Naive thymus-derived CD8-positive, alpha-beta T cell (primary cell): ENCODE measurements at regions not wholly inside any gene's neighbourhood (a gene's known extent, or its start where the extent isn't known, plus 50 kb on each side); places are given as distances from the start of the nearest gene placed in this dataset.

Experiments used
- ATAC-seq, 2 donors: fragments of 150-1000 bp; cut with Tn5 transposase in 1 of 2; sonication (Bioruptor Pico), chemical (Tn5 transposase) in 1 of 2; 1 replicate in 1 of 2; 2 replicates in 1 of 2; pipeline ENCODE4 v1.10.0; 2021; ENCODE audit warnings: mild to moderate bottlenecking in 2 of 2, moderate library complexity in 2 of 2
- POLR2A ChIA-PET: fragments of 350-600 bp; sonication (Branson Sonifier 250); formaldehyde crosslinking; loops from one replicate; lab custom pipeline; 2021; ENCODE audit warnings: antibody characterized with exemption; lab: Charles Lee
- DNase-seq, 10 donors: peaks; one replicate each; pipeline versions ENCODE4 v3.0.0 to v3.0.0-alpha.2; 2020 to 2022
- H3K27ac Mint-ChIP-seq, 10 donors: one replicate each; pipeline ENCODE4 v1.8.0; 2020 to 2022; ENCODE audit warnings: mild to moderate bottlenecking in 10 of 10, mixed read lengths in 10 of 10, moderate library complexity in 4 of 10, inconsistent platforms in 1 of 10
- H3K27me3 Mint-ChIP-seq, 5 donors: one replicate each; pipeline ENCODE4 v1.8.0; 2021 to 2022; ENCODE audit warnings: mixed read lengths in 5 of 5
- H3K36me3 Mint-ChIP-seq, 3 donors: one replicate each; pipeline ENCODE4 v1.8.0; 2020 to 2022; ENCODE audit warnings: mixed read lengths in 3 of 3, mild to moderate bottlenecking in 2 of 3, inconsistent platforms in 1 of 3
- H3K4me1 Mint-ChIP-seq, 4 donors: one replicate each; pipeline ENCODE4 v1.8.0; 2021 to 2022; ENCODE audit warnings: mixed read lengths in 4 of 4
- H3K4me3 Mint-ChIP-seq, 10 donors: one replicate each; pipeline ENCODE4 v1.8.0; 2020 to 2022; ENCODE audit warnings: mild to moderate bottlenecking in 10 of 10, mixed read lengths in 10 of 10, moderate library complexity in 6 of 10, inconsistent platforms in 1 of 10
- H3K9me3 Mint-ChIP-seq, 9 donors: one replicate each; pipeline ENCODE4 v1.8.0; 2020 to 2022; ENCODE audit warnings: mixed read lengths in 9 of 9, mild to moderate bottlenecking in 3 of 9, inconsistent platforms in 1 of 9, moderate library complexity in 1 of 9

DNA sequence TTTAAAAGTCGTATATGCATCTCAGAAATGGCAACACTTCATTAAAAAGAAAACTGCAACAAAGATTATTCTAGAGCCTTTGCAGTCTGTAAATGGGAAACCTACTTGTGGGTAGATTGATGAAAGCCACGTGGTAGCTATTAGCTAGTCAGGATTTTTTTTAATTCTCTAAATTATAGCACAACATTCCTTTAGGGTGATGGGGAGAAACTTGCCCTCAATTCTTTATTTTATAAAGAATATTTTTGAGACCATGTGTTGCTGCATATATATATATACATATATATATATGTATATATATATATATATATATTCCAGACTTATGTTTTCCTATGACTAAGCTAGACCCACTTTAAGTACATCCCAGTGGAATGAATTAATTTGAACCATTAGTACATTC is 118.0 kb downstream of the PPP1R3A start:
- no peak overlapping the region for H3K4me3 Mint-ChIP-seq

DNA sequence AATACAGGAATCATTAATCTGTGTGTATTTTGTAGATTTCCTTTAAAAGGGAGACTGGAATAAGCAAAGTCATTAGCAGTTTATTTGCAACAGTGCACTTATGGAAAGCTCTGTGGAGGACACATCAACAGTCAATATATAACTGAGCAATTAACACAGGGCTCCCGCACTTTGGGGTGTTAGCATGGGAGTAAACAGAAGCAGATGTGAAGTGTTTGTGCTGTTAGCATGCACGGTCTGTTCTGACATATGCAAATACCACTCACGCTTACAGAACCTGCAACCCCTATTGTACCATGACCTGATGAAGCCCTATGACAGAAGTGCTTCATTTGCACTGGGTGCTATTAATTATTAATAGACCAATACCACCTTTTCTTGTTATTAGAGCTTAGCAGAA is 118.9 kb downstream of the PPP1R3A start:
- peaks cover 0 to 2% (median 0%) of the 10 kb centered on the region in 5 donors for H3K27me3 Mint-ChIP-seq
- no peaks in the 10 kb centered on the region for H3K36me3 Mint-ChIP-seq
- peaks cover 0 to 8% (median 2%) of the 10 kb centered on the region in 9 donors for H3K9me3 Mint-ChIP-seq
- no peak overlapping the region for H3K4me3 Mint-ChIP-seq
- ATAC-seq (no peak), DNase-seq (no peak)
- POLR2A ChIA-PET = no interaction called here
- H3K27ac Mint-ChIP-seq = no peak overlapping the region
- H3K4me1 Mint-ChIP-seq = no peaks in the 10 kb centered on the region

More for the DNA sequence above, 118.0 kb downstream of the PPP1R3A start:
- ATAC-seq (no peak), DNase-seq (no peak)
- H3K36me3 Mint-ChIP-seq = no peaks in the 10 kb centered on the region
- POLR2A ChIA-PET = no interaction called here
- peaks cover 0 to 2% (median 0%) of the 10 kb centered on the region in 5 donors for H3K27me3 Mint-ChIP-seq
- H3K27ac Mint-ChIP-seq = no peak overlapping the region
- peaks cover 0 to 3% (median 0%) of the 10 kb centered on the region in 9 donors for H3K9me3 Mint-ChIP-seq
- no peaks in the 10 kb centered on the region for H3K4me1 Mint-ChIP-seq

DNA sequence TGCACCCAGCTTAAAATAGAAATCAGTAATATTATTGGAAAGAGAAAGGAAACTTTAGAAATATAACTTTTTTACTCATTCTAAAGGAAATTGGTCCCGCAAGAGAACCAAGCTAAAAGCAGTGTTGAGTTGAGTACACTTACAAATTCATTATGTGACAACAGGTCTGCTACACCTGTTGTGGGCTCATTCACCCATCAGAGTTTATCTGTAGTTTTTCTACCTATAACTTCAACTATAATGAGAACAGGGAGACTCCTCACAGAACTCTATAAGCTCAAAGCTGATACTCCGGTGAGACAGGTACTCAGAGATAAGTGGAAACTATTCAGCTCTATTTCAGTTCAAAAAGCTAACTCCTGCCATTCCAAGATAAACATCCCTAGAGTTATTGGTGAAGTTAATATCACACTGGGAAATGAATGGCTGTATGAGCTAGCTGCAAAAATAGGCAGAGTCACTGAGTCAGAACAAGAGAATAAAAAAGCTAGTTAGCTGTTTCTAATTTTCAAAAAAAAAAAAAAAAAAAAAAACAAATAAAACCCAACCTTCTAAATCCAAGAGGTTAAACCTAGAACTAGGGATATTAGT is 121.3 kb downstream of the PPP1R3A start:
- Mint-ChIP-seq H3K4me3 (no peak overlapping the region), H3K9me3 (peaks cover 0 to 23% (median 6%) of the 10 kb centered on the region in 9 donors), H3K4me1 (no peaks in the 10 kb centered on the region), H3K36me3 (no peaks in the 10 kb centered on the region), H3K27me3 (no peaks in the 10 kb centered on the region), H3K27ac (no peak overlapping the region)
- no peak for DNase-seq
- no peak for ATAC-seq
- POLR2A ChIA-PET = no interaction called here

DNA sequence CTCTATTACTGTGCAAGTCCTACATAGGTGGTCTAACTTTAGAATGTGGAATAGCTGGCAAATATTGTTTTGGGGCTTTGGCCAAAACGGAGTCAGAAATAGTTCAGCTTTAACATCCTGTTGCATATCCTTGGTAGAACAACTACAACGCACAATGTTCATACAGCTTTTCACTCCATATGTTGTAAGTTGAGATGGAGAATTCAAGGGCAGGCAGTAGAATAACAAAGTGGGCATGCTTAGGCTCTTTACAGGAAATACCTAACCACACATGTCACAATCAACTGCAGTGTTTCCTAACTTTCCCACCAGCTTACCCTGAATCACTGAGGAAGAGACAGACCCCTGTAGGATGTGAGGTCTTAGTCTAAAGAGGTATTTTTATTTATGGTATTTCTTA is 122.3 kb downstream of the PPP1R3A start:
- peaks cover 0 to 31% (median 6%) of the 10 kb centered on the region in 9 donors for H3K9me3 Mint-ChIP-seq

DNA sequence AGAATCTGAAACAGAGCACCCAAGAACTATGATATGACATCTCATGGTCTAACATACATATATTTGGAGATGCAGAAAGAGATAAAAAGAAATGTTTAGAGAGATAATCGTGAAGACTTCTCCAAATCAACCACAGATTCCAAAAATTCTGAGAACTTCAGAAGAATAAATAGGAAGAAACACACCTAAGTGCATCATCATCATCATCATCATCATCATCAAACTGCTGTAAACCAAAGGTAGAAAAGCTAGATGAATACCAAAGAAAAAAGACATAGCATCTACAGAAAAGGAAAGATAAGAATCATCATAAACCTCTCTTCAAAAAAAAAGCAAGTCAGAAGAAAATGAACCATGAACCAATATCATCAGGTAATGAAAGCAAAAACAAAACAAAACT is 124.2 kb downstream of the PPP1R3A start:
- Mint-ChIP-seq H3K9me3 (peaks cover 0 to 37% (median 6%) of the 10 kb centered on the region in 9 donors), H3K27me3 (peaks cover 0 to 5% (median 0%) of the 10 kb centered on the region in 5 donors), H3K4me1 (no peaks in the 10 kb centered on the region), H3K27ac (no peak overlapping the region), H3K36me3 (no peaks in the 10 kb centered on the region), H3K4me3 (no peak overlapping the region)
- ATAC-seq = no peak
- POLR2A ChIA-PET = no interaction called here
- no peak for DNase-seq

More for the DNA sequence above, 122.3 kb downstream of the PPP1R3A start:
- no peak overlapping the region for H3K4me3 Mint-ChIP-seq
- DNase-seq (no peak), ATAC-seq (no peak)
- H3K27ac Mint-ChIP-seq = no peak overlapping the region
- no peaks in the 10 kb centered on the region for H3K4me1 Mint-ChIP-seq
- H3K36me3 Mint-ChIP-seq = no peaks in the 10 kb centered on the region
- H3K27me3 Mint-ChIP-seq = peaks cover 0 to 2% (median 0%) of the 10 kb centered on the region in 5 donors
- POLR2A ChIA-PET = no interaction called here

DNA sequence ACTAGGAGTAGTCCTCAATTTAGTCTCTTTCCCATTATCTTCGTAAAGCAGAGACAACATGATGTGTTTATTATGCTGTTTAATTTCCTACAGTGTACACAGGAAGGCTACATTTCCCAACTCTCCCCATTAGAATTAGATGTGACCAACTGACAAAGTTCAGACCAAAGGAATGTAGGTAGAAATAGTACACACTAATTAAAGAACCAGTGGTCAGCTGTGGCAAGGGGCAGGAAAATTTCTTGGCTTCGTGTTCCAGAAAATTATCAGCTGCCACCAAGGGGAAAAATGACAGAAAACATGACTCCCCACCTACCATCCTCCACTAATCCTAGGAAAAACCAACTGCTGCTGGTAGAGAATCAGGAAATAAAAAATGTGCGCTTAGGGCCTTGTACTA is 125.6 kb downstream of the PPP1R3A start:
- Mint-ChIP-seq H3K27ac (no peak overlapping the region), H3K9me3 (peaks cover 0 to 37% (median 6%) of the 10 kb centered on the region in 9 donors), H3K36me3 (no peaks in the 10 kb centered on the region), H3K4me1 (no peaks in the 10 kb centered on the region), H3K27me3 (peaks cover 0 to 5% (median 0%) of the 10 kb centered on the region in 5 donors), H3K4me3 (no peak overlapping the region)
- DNase-seq = no peak
- POLR2A ChIA-PET = no interaction called here
- ATAC-seq = no peak

DNA sequence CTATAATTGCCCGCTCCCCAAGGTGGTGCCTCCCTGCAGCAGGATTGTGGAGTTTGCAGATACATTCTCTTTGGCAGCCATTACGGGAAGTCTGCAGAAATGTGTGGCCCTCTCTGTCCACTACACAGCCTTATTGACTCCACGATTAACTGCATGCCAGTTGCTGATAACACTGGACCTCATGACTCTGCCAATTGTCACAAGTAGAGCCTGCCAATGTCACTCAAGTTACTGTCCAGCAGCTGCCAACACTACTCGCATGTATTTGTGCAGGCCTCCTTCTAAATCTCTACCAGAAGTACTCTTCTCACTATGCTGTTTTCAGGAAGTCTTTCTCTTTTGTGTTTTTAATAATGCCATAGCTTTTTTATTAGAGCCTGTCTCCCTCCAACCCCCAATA is 128.8 kb downstream of the PPP1R3A start:
- Mint-ChIP-seq H3K36me3 (no peaks in the 10 kb centered on the region), H3K9me3 (peaks cover 0 to 35% (median 6%) of the 10 kb centered on the region in 9 donors), H3K4me3 (no peak overlapping the region), H3K4me1 (no peaks in the 10 kb centered on the region), H3K27me3 (peaks cover 0 to 5% (median 0%) of the 10 kb centered on the region in 5 donors), H3K27ac (no peak overlapping the region)
- ATAC-seq (no peak), DNase-seq (no peak)
- POLR2A ChIA-PET = no interaction called here

DNA sequence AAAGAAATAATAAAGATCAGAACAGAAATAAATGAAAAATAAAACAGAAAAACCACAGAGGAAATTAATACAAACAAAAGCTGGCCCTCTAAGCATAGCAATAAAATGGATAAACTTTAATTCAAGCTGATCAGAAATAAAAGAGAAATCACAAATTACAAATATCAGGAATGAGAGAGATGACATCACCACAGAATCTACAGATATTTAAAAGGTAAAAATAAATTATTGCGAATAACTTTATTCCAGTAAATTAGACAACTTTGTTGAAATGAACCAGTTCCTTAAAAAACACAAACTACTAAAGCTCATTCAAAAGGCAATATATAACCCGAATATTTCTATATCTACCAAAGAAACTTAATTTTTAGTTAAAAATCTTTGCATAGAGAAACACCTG is 131.7 kb downstream of the PPP1R3A start:
- ATAC-seq = no peak
- H3K4me1 Mint-ChIP-seq = no peaks in the 10 kb centered on the region
- POLR2A ChIA-PET = no interaction called here
- no peak overlapping the region for H3K4me3 Mint-ChIP-seq
- H3K27me3 Mint-ChIP-seq = peaks cover 0 to 5% (median 0%) of the 10 kb centered on the region in 5 donors
- peaks cover 0 to 11% (median 0%) of the 10 kb centered on the region in 9 donors for H3K9me3 Mint-ChIP-seq
- no peak for DNase-seq
- no peaks in the 10 kb centered on the region for H3K36me3 Mint-ChIP-seq
- H3K27ac Mint-ChIP-seq = no peak overlapping the region

DNA sequence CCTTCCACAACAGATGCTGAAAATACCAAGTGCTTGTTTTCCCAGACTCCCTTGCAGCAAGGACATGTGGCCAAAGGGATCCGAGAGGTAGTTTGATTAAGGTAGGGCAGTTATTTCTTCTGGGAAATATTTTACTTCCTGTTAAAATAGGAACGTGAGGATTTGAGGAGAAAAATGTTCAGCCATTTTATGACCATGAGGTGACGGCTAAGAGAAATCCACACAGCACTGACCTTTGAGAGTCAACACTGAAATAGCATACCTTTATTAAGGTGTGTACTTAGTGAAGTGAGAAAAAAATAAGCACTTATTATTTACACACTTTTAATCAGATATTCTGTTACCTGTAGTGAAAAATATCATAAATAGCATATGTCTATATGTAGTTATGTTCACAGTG is 133.9 kb downstream of the PPP1R3A start:
- Mint-ChIP-seq H3K9me3 (peaks cover 0 to 3% (median 0%) of the 10 kb centered on the region in 9 donors), H3K27me3 (no peaks in the 10 kb centered on the region), H3K4me3 (no peak overlapping the region), H3K27ac (no peak overlapping the region), H3K4me1 (no peaks in the 10 kb centered on the region), H3K36me3 (no peaks in the 10 kb centered on the region)
- ATAC-seq = no peak
- no peak for DNase-seq
- POLR2A ChIA-PET = no interaction called here

DNA sequence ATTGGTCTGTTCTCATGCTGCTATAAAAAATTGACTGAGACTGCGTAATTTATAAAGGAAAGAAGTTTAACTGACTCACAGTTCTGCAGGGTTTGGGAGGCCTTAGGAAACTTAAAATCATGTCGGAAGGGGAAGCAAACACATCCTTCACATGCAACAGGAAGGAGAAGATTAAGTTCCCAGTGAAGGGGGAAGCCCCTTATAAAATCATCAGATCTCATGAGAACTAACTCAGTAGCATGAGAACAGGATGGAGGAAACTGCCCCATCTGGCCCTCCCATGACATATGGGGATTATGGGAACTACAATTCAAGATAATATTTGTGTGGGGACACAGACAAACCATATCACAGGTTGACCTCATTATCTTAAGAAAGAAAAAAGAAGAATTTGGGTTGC is 134.5 kb downstream of the PPP1R3A start:
- DNase-seq = no peak
- peaks cover 0 to 3% (median 0%) of the 10 kb centered on the region in 9 donors for H3K9me3 Mint-ChIP-seq

DNA sequence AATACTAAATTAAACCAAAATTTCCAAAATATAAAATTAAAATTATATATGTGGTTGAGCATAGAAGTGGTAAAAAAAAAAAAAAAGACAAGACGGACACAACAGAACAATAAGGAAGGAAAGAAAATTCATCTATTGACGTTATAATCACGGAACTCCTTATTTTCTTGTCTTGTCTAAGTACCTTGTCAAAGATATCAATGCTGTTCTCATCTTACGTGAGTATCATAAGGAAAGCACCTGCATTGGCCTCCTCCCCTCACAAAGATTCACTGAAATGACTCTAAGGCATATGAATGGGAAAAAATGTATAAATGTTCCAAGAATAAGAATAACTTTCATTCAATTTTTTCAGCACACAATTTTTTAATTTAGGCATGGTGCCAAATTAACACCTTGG is 135.4 kb downstream of the PPP1R3A start:
- POLR2A ChIA-PET = no interaction called here
- Mint-ChIP-seq H3K9me3 (peaks cover 0 to 3% (median 0%) of the 10 kb centered on the region in 9 donors), H3K4me3 (no peak overlapping the region), H3K4me1 (no peaks in the 10 kb centered on the region), H3K36me3 (no peaks in the 10 kb centered on the region), H3K27me3 (no peaks in the 10 kb centered on the region), H3K27ac (no peak overlapping the region)
- ATAC-seq (no peak), DNase-seq (no peak)

More for the DNA sequence above, 134.5 kb downstream of the PPP1R3A start:
- H3K4me3 Mint-ChIP-seq = no peak overlapping the region
- no peak for ATAC-seq
- no peaks in the 10 kb centered on the region for H3K36me3 Mint-ChIP-seq
- POLR2A ChIA-PET = no interaction called here
- H3K4me1 Mint-ChIP-seq = no peaks in the 10 kb centered on the region
- no peaks in the 10 kb centered on the region for H3K27me3 Mint-ChIP-seq
- no peak overlapping the region for H3K27ac Mint-ChIP-seq

DNA sequence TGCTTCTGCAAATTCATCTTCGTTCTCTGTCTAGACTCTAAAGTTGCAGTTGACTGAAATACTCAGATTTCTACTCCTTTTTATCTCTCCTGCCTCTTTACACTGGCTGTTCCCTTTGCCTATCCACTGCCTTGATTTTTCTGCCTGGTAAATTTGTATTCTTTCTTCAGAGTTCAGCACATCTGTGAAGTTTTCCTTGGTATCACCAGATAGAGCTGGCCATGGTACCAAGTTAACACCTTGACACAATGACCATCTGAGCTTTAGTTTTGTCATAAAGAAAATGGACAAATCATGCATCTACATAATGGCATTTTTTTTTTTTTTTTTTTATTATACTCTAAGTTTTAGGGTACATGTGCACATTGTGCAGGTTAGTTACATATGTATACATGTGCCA is 143.0 kb downstream of the PPP1R3A start:
- DNase-seq (no peak), ATAC-seq (no peak)
- Mint-ChIP-seq H3K27me3 (no peaks in the 10 kb centered on the region), H3K4me3 (no peak overlapping the region), H3K4me1 (no peaks in the 10 kb centered on the region), H3K27ac (no peak overlapping the region), H3K36me3 (no peaks in the 10 kb centered on the region), H3K9me3 (peaks cover 0 to 2% (median 0%) of the 10 kb centered on the region in 9 donors)
- POLR2A ChIA-PET = no interaction called here

DNA sequence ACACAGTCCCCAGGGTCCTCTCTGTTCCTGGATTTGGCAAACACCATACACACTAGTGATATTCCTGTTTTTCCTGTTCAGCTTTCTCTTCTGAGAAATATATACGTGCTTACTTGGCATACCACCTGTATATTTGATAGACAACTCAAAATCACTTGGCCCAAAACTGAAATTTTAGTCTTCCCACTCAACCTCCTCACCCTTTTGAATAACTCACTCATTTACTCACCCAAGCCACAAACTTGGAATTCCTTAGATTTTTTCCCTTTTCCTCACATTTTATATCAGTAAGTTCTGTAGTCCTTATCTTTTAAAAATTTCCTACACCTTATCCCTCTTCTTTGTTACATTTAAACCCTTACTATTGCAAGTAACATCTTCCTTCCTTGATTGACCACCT is 143.4 kb downstream of the PPP1R3A start:
- DNase-seq (no peak), ATAC-seq (no peak)
- H3K4me1 Mint-ChIP-seq = no peaks in the 10 kb centered on the region
- H3K36me3 Mint-ChIP-seq = no peaks in the 10 kb centered on the region
- no peaks in the 10 kb centered on the region for H3K27me3 Mint-ChIP-seq
- POLR2A ChIA-PET = no interaction called here
- peaks cover 0 to 2% (median 0%) of the 10 kb centered on the region in 9 donors for H3K9me3 Mint-ChIP-seq
- no peak overlapping the region for H3K27ac Mint-ChIP-seq
- no peak overlapping the region for H3K4me3 Mint-ChIP-seq
